ENCODE measurements at regions not wholly inside any gene's neighbourhood (a gene's known extent, or its start where the extent isn't known, plus 50 kb on each side); places are given as distances from the start of the nearest gene placed in this dataset.

- H3F3A ChIP-seq (ENCODE audit: insufficient read depth), result peaks cover 10% of the 10 kb centered on the region; the same call in 1 of the 2 replicates
- no peaks in the 10 kb centered on the region for H3K79me2 ChIP-seq (ENCODE audit: insufficient read depth)
- H3K4me3 ChIP-seq, result no peak overlapping the region
- H3K36me3 ChIP-seq (ENCODE audit: low read depth), result no peaks in the 10 kb centered on the region
- H3K9me3 ChIP-seq (ENCODE audit: low read depth), result no peaks in the 10 kb centered on the region
- no peak for DNase-seq
- H2AFZ ChIP-seq, result no peak overlapping the region
- H3K9ac ChIP-seq, result no peak overlapping the region
- no peaks in the 10 kb centered on the region for H4K20me1 ChIP-seq (ENCODE audit: insufficient read depth)
- H3K4me1 ChIP-seq (ENCODE audit: insufficient read depth), result peaks cover 11% of the 10 kb centered on the region
- 87 to 91% methylated on average over 10 of the region's 10 CpGs for WGBS, 2 experiments (ENCODE audit: low coverage in 1 of 2, low lambda C conversion rate in 2 of 2, missing lambda C conversion rate in 2 of 2)
- TF ChIP-seq EZH2phosphoT487 (IDR thresholded peaks at IDR 0.05; ENCODE audit: insufficient read depth, low read depth) (no peak), EZH2 (IDR thresholded peaks at IDR 0.05; ENCODE audit: insufficient read depth, poor library complexity, severe bottlenecking) (no peak)
- peaks cover 10% of the 10 kb centered on the region; the same call in 1 of the 2 replicates for H3K9me2 ChIP-seq (ENCODE audit: insufficient read depth)
- no peaks in the 10 kb centered on the region for H3K27me3 ChIP-seq (replicated peaks; ENCODE audit: insufficient read depth)
- H3K27ac ChIP-seq, result no peak overlapping the region
- in situ Hi-C loops (cut with MboI), result no loop called here
- no peak overlapping the region for H3K4me2 ChIP-seq (ENCODE audit: unreplicated experiment)
These were observed 1175.3 kb downstream of the GATA3 start for GRCh38 chr10:9229702-9230244.

GRCh38 chr10:9230625-9231024, 1176.1 kb downstream of the GATA3 start:
- no peaks in the 10 kb centered on the region for H3K79me2 ChIP-seq (ENCODE audit: insufficient read depth)
- peaks cover 10% of the 10 kb centered on the region; the same call in 1 of the 2 replicates for H3F3A ChIP-seq (ENCODE audit: insufficient read depth)
- in situ Hi-C loops (cut with MboI), result no loop called here
- H3K27ac ChIP-seq, result no peak overlapping the region
- no peaks in the 10 kb centered on the region for H3K36me3 ChIP-seq (ENCODE audit: low read depth)
- H3K9me2 ChIP-seq (ENCODE audit: insufficient read depth), result peaks cover 10% of the 10 kb centered on the region; the same call in 1 of the 2 replicates
- no peak overlapping the region for H2AFZ ChIP-seq
- H3K9me3 ChIP-seq (ENCODE audit: low read depth), result no peaks in the 10 kb centered on the region
- DNase-seq, result no peak
- no peaks in the 10 kb centered on the region for H4K20me1 ChIP-seq (ENCODE audit: insufficient read depth)
- WGBS, 2 experiments (ENCODE audit: low coverage in 1 of 2, low lambda C conversion rate in 2 of 2, missing lambda C conversion rate in 2 of 2), result 14 to 17% methylated on average over 3 of the region's 3 CpGs
- H3K9ac ChIP-seq, result no peak overlapping the region
- no peak overlapping the region for H3K4me2 ChIP-seq (ENCODE audit: unreplicated experiment)
- TF ChIP-seq EZH2phosphoT487 (IDR thresholded peaks at IDR 0.05; ENCODE audit: insufficient read depth, low read depth) (no peak), EZH2 (IDR thresholded peaks at IDR 0.05; ENCODE audit: insufficient read depth, poor library complexity, severe bottlenecking) (no peak)
- H3K27me3 ChIP-seq (replicated peaks; ENCODE audit: insufficient read depth), result no peaks in the 10 kb centered on the region
- no peak overlapping the region for H3K4me3 ChIP-seq
- H3K4me1 ChIP-seq (ENCODE audit: insufficient read depth), result peaks cover 11% of the 10 kb centered on the region

GRCh38 chr10:9234191-9234590, 1179.7 kb downstream of the GATA3 start:
- no peaks in the 10 kb centered on the region for H3K9me2 ChIP-seq (ENCODE audit: insufficient read depth)
- in situ Hi-C loops (cut with MboI), result no loop called here
- H3K27ac ChIP-seq, result no peak overlapping the region
- peaks cover under 1% of the 10 kb centered on the region for H3K4me1 ChIP-seq (ENCODE audit: insufficient read depth)
- H3K36me3 ChIP-seq (ENCODE audit: low read depth), result no peaks in the 10 kb centered on the region
- TF ChIP-seq EZH2 (IDR thresholded peaks at IDR 0.05; ENCODE audit: insufficient read depth, poor library complexity, severe bottlenecking) (no peak), EZH2phosphoT487 (IDR thresholded peaks at IDR 0.05; ENCODE audit: insufficient read depth, low read depth) (no peak)
- no peak for DNase-seq
- no peak overlapping the region for H3K9ac ChIP-seq
- no peaks in the 10 kb centered on the region for H3K79me2 ChIP-seq (ENCODE audit: insufficient read depth)
- no peak overlapping the region for H3K4me2 ChIP-seq (ENCODE audit: unreplicated experiment)
- H3K4me3 ChIP-seq, result no peak overlapping the region
- 32 to 37% methylated on average over 1 of the region's 1 CpG for WGBS, 2 experiments (ENCODE audit: low coverage in 1 of 2, low lambda C conversion rate in 2 of 2, missing lambda C conversion rate in 2 of 2)
- H4K20me1 ChIP-seq (ENCODE audit: insufficient read depth), result no peaks in the 10 kb centered on the region
- H2AFZ ChIP-seq, result no peak overlapping the region
- H3F3A ChIP-seq (ENCODE audit: insufficient read depth), result no peaks in the 10 kb centered on the region; the same call in 1 of the 2 replicates
- no peaks in the 10 kb centered on the region for H3K27me3 ChIP-seq (replicated peaks; ENCODE audit: insufficient read depth)
- no peaks in the 10 kb centered on the region for H3K9me3 ChIP-seq (ENCODE audit: low read depth)

- Histone ChIP-seq H2AFZ (no peak overlapping the region), H3K27me3 (replicated peaks; ENCODE audit: insufficient read depth) (no peaks in the 10 kb centered on the region), H3K9me3 (ENCODE audit: low read depth) (no peaks in the 10 kb centered on the region), H3K4me3 (no peak overlapping the region), H3K36me3 (ENCODE audit: low read depth) (no peaks in the 10 kb centered on the region), H4K20me1 (ENCODE audit: insufficient read depth) (no peaks in the 10 kb centered on the region), H3F3A (ENCODE audit: insufficient read depth) (no peaks in the 10 kb centered on the region), H3K9me2 (ENCODE audit: insufficient read depth) (no peaks in the 10 kb centered on the region), H3K9ac (no peak overlapping the region), H3K4me2 (ENCODE audit: unreplicated experiment) (no peak overlapping the region), H3K27ac (no peak overlapping the region), H3K4me1 (ENCODE audit: insufficient read depth) (no peaks in the 10 kb centered on the region), H3K79me2 (ENCODE audit: insufficient read depth) (no peaks in the 10 kb centered on the region)
- 80 to 81% methylated on average over 4 of the region's 4 CpGs for WGBS, 2 experiments (ENCODE audit: low coverage in 1 of 2, low lambda C conversion rate in 2 of 2, missing lambda C conversion rate in 2 of 2)
- TF ChIP-seq EZH2 (IDR thresholded peaks at IDR 0.05; ENCODE audit: insufficient read depth, poor library complexity, severe bottlenecking), result no peak
- no peak for TF ChIP-seq EZH2phosphoT487 (IDR thresholded peaks at IDR 0.05; ENCODE audit: insufficient read depth, low read depth)
- in situ Hi-C loops (cut with MboI), result no loop called here
- no peak for DNase-seq
These were observed 1183.6 kb downstream of the GATA3 start for GRCh38 chr10:9238041-9238440.
